ENCODE measurements at regions not wholly inside any gene's neighbourhood (a gene's known extent, or its start where the extent isn't known, plus 50 kb on each side); places are given as distances from the start of the nearest gene placed in this dataset.

GRCh38 chr2:2619995-2620394, 288.9 kb upstream of the MYT1L start (continued):
- no peak for TF ChIP-seq GLIS3 (CRISPR knock-in tag; IDR thresholded peaks at IDR 0.05)
- no peak for TF ChIP-seq ZNF565 (CRISPR knock-in tag; conservative IDR thresholded peaks at IDR 0.05; ENCODE audit: low read depth)
- no peak for TF ChIP-seq ZFP30 (CRISPR knock-in tag; IDR thresholded peaks at IDR 0.05)
- no peak for TF ChIP-seq TOX (CRISPR knock-in tag; IDR thresholded peaks at IDR 0.05; ENCODE audit: borderline replicate concordance)

GRCh38 chr2:2614452-2614851, 283.4 kb upstream of the MYT1L start:
- TF ChIP-seq ZNF70 (CRISPR knock-in tag; IDR thresholded peaks at IDR 0.05) (no peak), ARNTL (CRISPR knock-in tag; IDR thresholded peaks at IDR 0.05; ENCODE audit: borderline replicate concordance, low read depth) (no peak), ZNF8 (CRISPR knock-in tag; IDR thresholded peaks at IDR 0.05) (no peak), TCF4 (CRISPR knock-in tag; IDR thresholded peaks at IDR 0.05; ENCODE audit: borderline replicate concordance) (no peak), ESRRG (CRISPR knock-in tag; IDR thresholded peaks at IDR 0.05) (no peak), ISL1 (CRISPR knock-in tag; IDR thresholded peaks at IDR 0.05) (no peak)
- no peak for ATAC-seq

GRCh38 chr2:2613279-2614199, 282.5 kb upstream of the MYT1L start:
- TF ChIP-seq ZNF8 (CRISPR knock-in tag; IDR thresholded peaks at IDR 0.05) (peak; percentile 77), CREB5 (CRISPR knock-in tag; IDR thresholded peaks at IDR 0.05; ENCODE audit: low read depth) (0 out of 2 replicates have a peak, but pooled peaks have one; percentile 33), ESRRG (CRISPR knock-in tag; IDR thresholded peaks at IDR 0.05) (no peak), ISL1 (CRISPR knock-in tag; IDR thresholded peaks at IDR 0.05) (peak; percentile 52), CSRNP3 (CRISPR knock-in tag; IDR thresholded peaks at IDR 0.05) (peak; percentile 44; the same call in 1 of the 2 replicates), ZFP3 (CRISPR knock-in tag; IDR thresholded peaks at IDR 0.05) (peak; percentile 88), ZFP30 (CRISPR knock-in tag; IDR thresholded peaks at IDR 0.05) (peak; percentile 59; the same call in 1 of the 2 replicates), ARNTL (CRISPR knock-in tag; IDR thresholded peaks at IDR 0.05; ENCODE audit: borderline replicate concordance, low read depth) (0 out of 2 replicates have a peak, but pooled peaks have one; percentile 68), BACH2 (CRISPR knock-in tag; IDR thresholded peaks at IDR 0.05; ENCODE audit: borderline replicate concordance) (peak; percentile 84; the same call in 1 of the 2 replicates), RARB (CRISPR knock-in tag; IDR thresholded peaks at IDR 0.05) (no peak), ZNF565 (CRISPR knock-in tag; conservative IDR thresholded peaks at IDR 0.05; ENCODE audit: low read depth) (peak; percentile 95), PATZ1 (CRISPR knock-in tag; IDR thresholded peaks at IDR 0.05; ENCODE audit: borderline replicate concordance) (no peak), ZC3H10 (CRISPR knock-in tag; IDR thresholded peaks at IDR 0.05) (no peak), OSR1 (CRISPR knock-in tag; IDR thresholded peaks at IDR 0.05) (no peak), TCF4 (CRISPR knock-in tag; IDR thresholded peaks at IDR 0.05; ENCODE audit: borderline replicate concordance) (peak; percentile 41; the same call in 1 of the 2 replicates), SNAI2 (CRISPR knock-in tag; IDR thresholded peaks at IDR 0.05) (peak; percentile 98), CSDC2 (CRISPR knock-in tag; IDR thresholded peaks at IDR 0.05) (peak; percentile 94; the same call in 1 of the 2 replicates), GLIS3 (CRISPR knock-in tag; IDR thresholded peaks at IDR 0.05) (peak; percentile 84; the same call in 1 of the 2 replicates), TOX (CRISPR knock-in tag; IDR thresholded peaks at IDR 0.05; ENCODE audit: borderline replicate concordance) (no peak), POU6F1 (CRISPR knock-in tag; IDR thresholded peaks at IDR 0.05; ENCODE audit: borderline replicate concordance, low read depth) (peak; percentile 38; the same call in 1 of the 2 replicates), PPARA (CRISPR knock-in tag; IDR thresholded peaks at IDR 0.05; ENCODE audit: borderline replicate concordance) (peak; percentile 95), ZNF70 (CRISPR knock-in tag; IDR thresholded peaks at IDR 0.05) (peak; percentile 78), TSHZ2 (CRISPR knock-in tag; IDR thresholded peaks at IDR 0.05) (peak; percentile 99)
- peak; percentile 96 for ATAC-seq

Measured in SK-N-SH treated with all-trans-retinoic acid at 6 μM for 48 hours (cell line).